PC-9 (cell line): ENCODE measurements at regions not wholly inside any gene's neighbourhood (a gene's known extent, or its start where the extent isn't known, plus 50 kb on each side); places are given as distances from the start of the nearest gene placed in this dataset.

Experiments
- BruUV-seq: library from RNA; stranded (reverse); fragments of 400-500 nt; replicated peaks from 2 replicates; lab custom pipeline; 2021; lab: Mats Ljungman, UMichigan
- CTCF ChIA-PET: fragments of 300-600 bp; sonication (Branson Sonifier 250); formaldehyde crosslinking; loops from one replicate; lab custom pipeline; 2022; ENCODE audit warnings: antibody characterized with exemption; lab: Charles Lee
- POLR2A ChIA-PET: fragments of 300-600 bp; sonication (Branson Sonifier 250); formaldehyde crosslinking; loops from one replicate; lab custom pipeline; 2022; ENCODE audit warnings: antibody characterized with exemption; ENCODE audit not compliant: unreplicated experiment; lab: Charles Lee
- DNase-seq, 2 experiments: peaks; one replicate each; pipeline versions ENCODE4 v3.0.0 to v3.0.0-alpha.2; 2015 to 2022; ENCODE audit warnings: mixed read lengths in 1 of 2
- H2AFZ ChIP-seq: fragments of 200-600 bp; sonication (generic); 2 replicates; pipeline ENCODE4 v1.8.1; 2017; ENCODE audit warnings: antibody characterized with exemption
- H3F3A ChIP-seq: fragments of 200-600 bp; sonication (generic); 2 replicates; pipeline ENCODE4 v1.8.1; 2017; ENCODE audit warnings: antibody characterized with exemption, mild to moderate bottlenecking, low read depth; ENCODE audit not compliant: insufficient read depth
- H3K27ac ChIP-seq: fragments of 200-600 bp; sonication (generic); 2 replicates; pipeline ENCODE4 v1.6.1; 2016; ENCODE audit warnings: mixed run types
- H3K27me3 ChIP-seq: fragments of 200-600 bp; sonication (generic); 2 replicates; pipeline ENCODE4 v1.6.1; 2016; ENCODE audit warnings: low read depth, mixed run types; ENCODE audit not compliant: insufficient read depth
- H3K36me3 ChIP-seq: fragments of 200-600 bp; sonication (generic); 2 replicates; pipeline ENCODE4 v1.6.1; 2016; ENCODE audit warnings: low read depth, mixed run types
- H3K4me1 ChIP-seq: fragments of 200-600 bp; sonication (generic); replicated peaks from 2 replicates; pipeline ENCODE4 v1.6.1; 2016; ENCODE audit warnings: mixed run types; ENCODE audit not compliant: insufficient read depth
- H3K4me2 ChIP-seq: fragments of 200-600 bp; sonication (generic); 2 replicates; pipeline ENCODE4 v1.6.1; 2017; ENCODE audit warnings: mixed run types
- H3K4me3 ChIP-seq: fragments of 200-600 bp; sonication (generic); 2 replicates; pipeline ENCODE4 v1.6.1; 2016; ENCODE audit warnings: mixed run types
- H3K79me2 ChIP-seq: fragments of 200-600 bp; sonication (generic); 2 replicates; pipeline ENCODE4 v1.6.1; 2017; ENCODE audit warnings: low read depth, mixed run types
- H3K9me2 ChIP-seq: fragments of 200-600 bp; sonication (generic); 2 replicates; pipeline ENCODE4 v1.8.1; 2017; ENCODE audit warnings: mild to moderate bottlenecking; ENCODE audit not compliant: insufficient read depth
- H3K9me3 ChIP-seq: fragments of 200-600 bp; sonication (generic); 2 replicates; pipeline ENCODE4 v1.8.1; 2016; ENCODE audit warnings: low read depth; ENCODE audit not compliant: insufficient read depth
- H4K20me1 ChIP-seq: fragments of 200-600 bp; sonication (generic); 2 replicates; pipeline ENCODE4 v1.8.1; 2017; ENCODE audit not compliant: insufficient read depth
- EZH2 ChIP-seq: fragments of 200-600 bp; sonication (generic); IDR thresholded peaks from 2 replicates; pipeline ENCODE4 v1.8.0; 2017; ENCODE audit warnings: antibody characterized with exemption, low read depth
- intact Hi-C: fragments of 100-400 bp; cut with micrococcal nuclease; formaldehyde crosslinking; loops from one replicate; pipeline ENCODE4 v1.10.0; 2022; ENCODE audit not compliant: unreplicated experiment
- TF ChIP-seq, protein P1 (sequence below): fragments of 200-600 bp; sonication (generic); conservative IDR thresholded peaks from 2 replicates; pipeline ENCODE4 v1.6.1; 2017; ENCODE audit warnings: mixed run types, antibody characterized with exemption, mild to moderate bottlenecking, moderate library complexity

DNA sequence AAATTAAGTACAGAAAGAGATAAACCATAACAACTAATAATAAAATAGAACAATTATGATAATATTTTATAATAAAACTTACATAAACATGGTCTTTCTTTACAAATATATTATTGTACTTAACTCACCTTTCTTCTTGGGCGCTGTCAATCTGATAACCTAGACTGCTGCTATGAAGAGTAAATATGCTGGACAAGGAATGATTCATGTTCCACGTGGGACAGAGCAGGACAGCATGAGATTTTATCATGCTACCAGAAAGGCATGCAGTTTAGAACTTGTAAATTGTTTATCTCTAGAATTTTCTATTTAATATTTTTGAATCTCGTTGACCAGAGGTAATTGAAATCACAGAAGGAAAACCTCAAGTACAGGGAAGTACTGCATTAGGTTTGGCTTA lies 210.7 kb downstream of the ANKRD30B start:
- Histone ChIP-seq H3K27me3 (no peaks in the 10 kb centered on the region), H3K9me3 (no peaks in the 10 kb centered on the region), H3F3A (no peaks in the 10 kb centered on the region), H2AFZ (no peak overlapping the region), H3K4me3 (no peak overlapping the region), H3K27ac (no peak overlapping the region), H3K79me2 (no peaks in the 10 kb centered on the region), H3K36me3 (no peaks in the 10 kb centered on the region), H3K4me1 (no peaks in the 10 kb centered on the region), H4K20me1 (no peaks in the 10 kb centered on the region), H3K9me2 (no peaks in the 10 kb centered on the region), H3K4me2 (no peak overlapping the region)
- ChIA-PET CTCF (no interaction called here), POLR2A (no interaction called here)
- no TSS peak for BruUV-seq
- no peak for DNase-seq
- TF ChIP-seq, protein P1, sequence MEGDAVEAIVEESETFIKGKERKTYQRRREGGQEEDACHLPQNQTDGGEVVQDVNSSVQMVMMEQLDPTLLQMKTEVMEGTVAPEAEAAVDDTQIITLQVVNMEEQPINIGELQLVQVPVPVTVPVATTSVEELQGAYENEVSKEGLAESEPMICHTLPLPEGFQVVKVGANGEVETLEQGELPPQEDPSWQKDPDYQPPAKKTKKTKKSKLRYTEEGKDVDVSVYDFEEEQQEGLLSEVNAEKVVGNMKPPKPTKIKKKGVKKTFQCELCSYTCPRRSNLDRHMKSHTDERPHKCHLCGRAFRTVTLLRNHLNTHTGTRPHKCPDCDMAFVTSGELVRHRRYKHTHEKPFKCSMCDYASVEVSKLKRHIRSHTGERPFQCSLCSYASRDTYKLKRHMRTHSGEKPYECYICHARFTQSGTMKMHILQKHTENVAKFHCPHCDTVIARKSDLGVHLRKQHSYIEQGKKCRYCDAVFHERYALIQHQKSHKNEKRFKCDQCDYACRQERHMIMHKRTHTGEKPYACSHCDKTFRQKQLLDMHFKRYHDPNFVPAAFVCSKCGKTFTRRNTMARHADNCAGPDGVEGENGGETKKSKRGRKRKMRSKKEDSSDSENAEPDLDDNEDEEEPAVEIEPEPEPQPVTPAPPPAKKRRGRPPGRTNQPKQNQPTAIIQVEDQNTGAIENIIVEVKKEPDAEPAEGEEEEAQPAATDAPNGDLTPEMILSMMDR: no peak
- TF ChIP-seq EZH2: no peak
- intact Hi-C loops: no loop called here

- Histone ChIP-seq H4K20me1 (no peaks in the 10 kb centered on the region), H3K4me1 (no peaks in the 10 kb centered on the region), H2AFZ (no peak overlapping the region), H3K9me2 (no peaks in the 10 kb centered on the region), H3K27ac (no peak overlapping the region), H3F3A (no peaks in the 10 kb centered on the region), H3K9me3 (no peaks in the 10 kb centered on the region), H3K79me2 (no peaks in the 10 kb centered on the region), H3K4me3 (no peak overlapping the region), H3K27me3 (no peaks in the 10 kb centered on the region), H3K4me2 (no peak overlapping the region), H3K36me3 (no peaks in the 10 kb centered on the region)
- no peak for TF ChIP-seq EZH2
- TF ChIP-seq, protein P1: no peak
- BruUV-seq: no TSS peak
- DNase-seq: no peak
- ChIA-PET POLR2A (no interaction called here), CTCF (no interaction called here)
- intact Hi-C loops: no loop called here
Observed at GRCh38 chr18:14959550-14959949, 211.6 kb downstream of the ANKRD30B start.

DNA sequence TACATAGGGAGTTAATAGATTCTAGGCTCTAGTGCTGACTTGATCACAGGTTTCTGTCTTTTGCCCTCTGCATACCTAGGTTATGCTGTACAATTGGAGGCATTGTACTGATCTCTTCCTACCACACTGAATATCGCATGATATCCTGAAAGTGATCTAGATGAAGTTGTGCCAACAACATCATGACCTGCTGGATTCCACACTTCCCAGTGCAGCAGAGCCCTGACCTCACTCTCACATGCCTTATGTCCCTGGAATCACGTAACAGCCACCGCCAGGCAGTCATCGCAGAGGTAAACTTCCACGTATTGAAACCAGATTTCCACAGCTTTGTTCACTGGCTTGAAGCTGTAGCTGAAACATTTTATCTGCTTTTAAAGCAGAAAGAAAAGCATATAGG lies 214.0 kb downstream of the ANKRD30B start:
- Histone ChIP-seq H2AFZ (no peak overlapping the region), H3K27me3 (no peaks in the 10 kb centered on the region), H3K4me2 (no peak overlapping the region), H3F3A (no peaks in the 10 kb centered on the region), H3K36me3 (no peaks in the 10 kb centered on the region), H3K4me3 (no peak overlapping the region), H4K20me1 (no peaks in the 10 kb centered on the region), H3K27ac (no peak overlapping the region), H3K9me2 (no peaks in the 10 kb centered on the region), H3K79me2 (no peaks in the 10 kb centered on the region), H3K9me3 (no peaks in the 10 kb centered on the region), H3K4me1 (no peaks in the 10 kb centered on the region)
- intact Hi-C loops: no loop called here
- ChIA-PET CTCF (no interaction called here), POLR2A (no interaction called here)
- BruUV-seq: no TSS peak
- DNase-seq: no peak
- TF ChIP-seq, protein P1: no peak
- TF ChIP-seq EZH2: no peak
